ENCODE measurements at regions not wholly inside any gene's neighbourhood (a gene's known extent, or its start where the extent isn't known, plus 50 kb on each side); places are given as distances from the start of the nearest gene placed in this dataset.

DNA sequence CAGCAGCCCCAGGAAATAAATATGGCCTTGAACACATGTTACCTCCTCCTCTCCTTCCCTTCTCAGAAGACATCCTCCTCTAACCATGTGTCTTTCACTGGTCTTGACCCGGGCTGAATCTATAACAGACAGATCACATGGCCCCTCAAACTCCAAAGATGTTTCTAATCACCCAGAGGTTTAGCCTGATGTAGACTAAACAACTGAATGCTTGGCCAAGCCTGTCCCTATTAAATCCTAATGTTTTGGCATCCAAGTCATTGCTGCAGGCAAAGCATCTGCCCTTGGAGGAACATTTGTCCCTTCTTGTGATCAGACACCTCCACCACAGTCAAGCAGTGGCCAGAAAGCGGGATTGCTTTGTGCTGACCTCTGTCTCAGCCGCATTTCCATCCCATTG, 65.5 kb downstream of the ANKRD60 start:
- no peak overlapping the region for H3K27ac ChIP-seq (ENCODE audit: low read depth, low read length)

DNA sequence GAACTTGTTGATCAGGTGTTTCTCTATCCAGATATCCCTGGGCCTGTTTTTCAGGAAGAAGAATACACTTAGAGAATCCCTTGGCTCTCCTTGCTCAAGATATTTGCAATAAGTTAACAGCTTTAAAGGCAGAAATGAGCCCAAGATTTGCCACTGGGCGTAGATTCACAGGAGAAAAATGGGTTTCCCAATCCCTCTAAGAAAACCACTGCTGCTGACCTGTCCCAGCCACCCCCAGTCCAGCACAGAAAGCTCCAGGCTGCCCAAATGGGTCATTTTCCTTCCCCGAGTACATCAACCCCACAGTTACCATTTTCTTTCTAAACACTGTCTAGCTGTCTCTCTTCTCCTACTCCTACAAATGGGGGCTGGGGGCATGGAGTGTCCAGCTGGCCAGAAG, 67.3 kb downstream of the ANKRD60 start:
- H3K9me3 ChIP-seq (ENCODE audit: control insufficient read depth in 5 of 5, low read length in 5 of 5), result no peaks in the 10 kb centered on the region
- H3K27ac ChIP-seq (ENCODE audit: low read depth, low read length), result no peak overlapping the region
- peaks cover 0 to 4% (median 0%) of the 10 kb centered on the region in 5 donors for H3K27me3 ChIP-seq (ENCODE audit: control insufficient read depth in 5 of 5, insufficient read depth in 4 of 5, low read length in 5 of 5)
- H3K4me1 ChIP-seq (ENCODE audit: control insufficient read depth in 5 of 5, insufficient read depth in 5 of 5, low read length in 5 of 5), result no peaks in the 10 kb centered on the region
- no peaks in the 10 kb centered on the region for H3K36me3 ChIP-seq (ENCODE audit: control insufficient read depth in 5 of 5, insufficient read depth in 5 of 5, low read length in 5 of 5)
- no peak overlapping the region for H3K9ac ChIP-seq (ENCODE audit: low read length in 5 of 5)
- H3K4me3 ChIP-seq (ENCODE audit: low read depth in 1 of 5, low read length in 5 of 5), result no peak overlapping the region

More for the DNA sequence above, 65.5 kb downstream of the ANKRD60 start:
- Histone ChIP-seq H3K36me3 (ENCODE audit: control insufficient read depth in 5 of 5, insufficient read depth in 5 of 5, low read length in 5 of 5) (no peaks in the 10 kb centered on the region), H3K9ac (ENCODE audit: low read length in 5 of 5) (no peak overlapping the region), H3K9me3 (ENCODE audit: control insufficient read depth in 5 of 5, low read length in 5 of 5) (no peaks in the 10 kb centered on the region), H3K4me3 (ENCODE audit: low read depth in 1 of 5, low read length in 5 of 5) (no peak overlapping the region), H3K27me3 (ENCODE audit: control insufficient read depth in 5 of 5, insufficient read depth in 4 of 5, low read length in 5 of 5) (peaks cover 0 to 4% (median 0%) of the 10 kb centered on the region in 5 donors), H3K4me1 (ENCODE audit: control insufficient read depth in 5 of 5, insufficient read depth in 5 of 5, low read length in 5 of 5) (no peaks in the 10 kb centered on the region)

DNA sequence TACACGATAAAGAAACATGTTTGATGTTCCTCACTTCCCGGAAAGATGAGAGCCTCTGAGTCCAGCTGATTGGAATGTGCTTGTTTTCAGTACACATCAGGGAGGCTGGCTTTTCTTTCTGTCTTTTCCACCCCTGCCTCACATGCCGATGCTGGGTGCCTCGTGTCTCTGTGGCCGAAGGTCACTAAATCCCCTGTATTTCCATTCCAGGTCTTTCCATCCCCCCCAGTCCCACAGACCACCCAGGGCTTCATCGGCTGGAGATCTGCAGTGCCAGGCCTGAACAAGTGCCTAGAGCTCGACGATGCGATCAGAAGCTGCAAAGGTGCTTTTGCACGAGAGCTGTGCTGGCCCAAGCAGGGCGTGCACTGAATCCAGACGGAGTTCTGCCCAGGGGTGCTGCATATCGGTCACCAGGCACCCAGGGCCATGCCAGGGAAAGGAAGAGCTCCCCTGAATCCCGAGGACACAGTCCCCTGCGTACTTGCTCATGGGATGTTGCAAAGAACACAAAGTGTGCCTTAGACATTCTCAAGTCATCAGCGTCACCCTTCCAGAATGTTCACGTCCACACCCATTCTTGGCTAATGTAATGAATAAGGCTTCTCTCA, 67.9 kb downstream of the ANKRD60 start:
- Histone ChIP-seq H3K9me3 (ENCODE audit: control insufficient read depth in 5 of 5, low read length in 5 of 5) (no peaks in the 10 kb centered on the region), H3K9ac (ENCODE audit: low read length in 5 of 5) (no peak overlapping the region), H3K27me3 (ENCODE audit: control insufficient read depth in 5 of 5, insufficient read depth in 4 of 5, low read length in 5 of 5) (peaks cover 0 to 4% (median 2%) of the 10 kb centered on the region in 5 donors), H3K36me3 (ENCODE audit: control insufficient read depth in 5 of 5, insufficient read depth in 5 of 5, low read length in 5 of 5) (no peaks in the 10 kb centered on the region), H3K27ac (ENCODE audit: low read depth, low read length) (no peak overlapping the region), H3K4me3 (ENCODE audit: low read depth in 1 of 5, low read length in 5 of 5) (no peak overlapping the region), H3K4me1 (ENCODE audit: control insufficient read depth in 5 of 5, insufficient read depth in 5 of 5, low read length in 5 of 5) (no peaks in the 10 kb centered on the region)

DNA sequence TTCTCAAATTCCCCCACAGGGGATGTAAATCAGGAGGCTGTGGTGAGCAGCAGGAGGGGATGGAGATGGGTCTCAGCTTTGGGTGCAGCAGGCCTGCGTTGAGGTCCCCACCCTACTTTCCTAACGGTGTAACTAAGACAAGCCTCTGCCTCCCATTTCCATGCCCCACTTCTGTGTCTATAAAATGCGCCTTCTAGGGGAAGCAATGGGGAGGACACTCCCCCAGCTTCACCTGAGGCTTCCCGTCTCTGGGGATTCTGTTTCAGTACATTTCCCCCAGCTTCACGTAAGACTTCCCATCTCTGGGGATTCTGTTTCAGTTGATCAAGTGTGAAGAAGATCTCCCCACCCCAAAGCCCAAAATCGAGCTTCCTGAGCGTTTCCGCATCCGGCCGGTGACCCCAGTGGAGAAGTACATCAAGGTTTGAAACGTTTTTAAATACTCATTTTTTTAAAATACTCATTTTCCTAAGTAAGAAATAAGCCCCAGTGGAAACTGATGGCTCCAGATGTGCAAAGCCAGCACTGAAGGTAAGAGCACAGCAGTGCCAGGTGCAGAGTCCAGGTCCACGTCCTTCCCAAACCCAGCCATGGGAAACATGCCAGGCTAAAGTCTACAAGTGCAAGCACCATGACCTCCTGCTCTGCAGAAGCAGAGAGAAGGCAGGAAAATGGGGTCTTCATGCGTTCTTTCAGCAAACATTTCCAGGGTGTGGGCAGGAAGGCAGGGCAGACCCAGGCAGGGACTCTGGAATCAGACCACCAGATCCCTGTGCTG, 73.1 kb downstream of the ANKRD60 start:
- H3K9me3 ChIP-seq (ENCODE audit: control insufficient read depth in 5 of 5, low read length in 5 of 5), result no peaks in the 10 kb centered on the region
- no peaks in the 10 kb centered on the region for H3K36me3 ChIP-seq (ENCODE audit: control insufficient read depth in 5 of 5, insufficient read depth in 5 of 5, low read length in 5 of 5)
- no peaks in the 10 kb centered on the region for H3K4me1 ChIP-seq (ENCODE audit: control insufficient read depth in 5 of 5, insufficient read depth in 5 of 5, low read length in 5 of 5)
- H3K9ac ChIP-seq (ENCODE audit: low read length in 5 of 5), result no peak overlapping the region
- H3K27me3 ChIP-seq (ENCODE audit: control insufficient read depth in 5 of 5, insufficient read depth in 4 of 5, low read length in 5 of 5), result peaks cover 0 to 19% (median 12%) of the 10 kb centered on the region in 5 donors
- no peak overlapping the region for H3K4me3 ChIP-seq (ENCODE audit: low read depth in 1 of 5, low read length in 5 of 5)
- no peak overlapping the region for H3K27ac ChIP-seq (ENCODE audit: low read depth, low read length)

DNA sequence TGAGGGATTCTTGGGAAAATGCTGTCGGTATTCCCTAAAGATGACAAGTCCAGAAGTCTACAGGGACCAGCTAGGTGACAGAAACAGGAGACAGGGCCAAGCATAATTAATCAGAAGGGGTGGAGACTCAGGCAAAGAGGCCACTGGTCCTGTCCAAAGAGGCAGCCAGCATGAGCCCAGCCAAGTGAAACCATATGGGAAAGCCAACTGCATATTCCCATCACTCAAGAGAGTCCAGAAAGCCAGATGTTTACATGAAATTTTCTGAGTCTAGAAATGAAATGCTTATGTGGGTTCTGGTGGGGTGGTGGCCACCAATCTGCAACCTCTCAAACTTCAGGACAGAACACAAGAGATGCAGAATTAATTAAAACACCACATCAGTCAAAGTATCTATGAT, 74.3 kb downstream of the ANKRD60 start:
- H3K4me3 ChIP-seq (ENCODE audit: low read depth in 1 of 5, low read length in 5 of 5), result no peak overlapping the region
- no peaks in the 10 kb centered on the region for H3K36me3 ChIP-seq (ENCODE audit: control insufficient read depth in 5 of 5, insufficient read depth in 5 of 5, low read length in 5 of 5)
- no peak overlapping the region for H3K27ac ChIP-seq (ENCODE audit: low read depth, low read length)
- peaks cover 4 to 25% (median 15%) of the 10 kb centered on the region in 5 donors for H3K27me3 ChIP-seq (ENCODE audit: control insufficient read depth in 5 of 5, insufficient read depth in 4 of 5, low read length in 5 of 5)
- H3K4me1 ChIP-seq (ENCODE audit: control insufficient read depth in 5 of 5, insufficient read depth in 5 of 5, low read length in 5 of 5), result no peaks in the 10 kb centered on the region
- no peak overlapping the region for H3K9ac ChIP-seq (ENCODE audit: low read length in 5 of 5)
- H3K9me3 ChIP-seq (ENCODE audit: control insufficient read depth in 5 of 5, low read length in 5 of 5), result no peaks in the 10 kb centered on the region

DNA sequence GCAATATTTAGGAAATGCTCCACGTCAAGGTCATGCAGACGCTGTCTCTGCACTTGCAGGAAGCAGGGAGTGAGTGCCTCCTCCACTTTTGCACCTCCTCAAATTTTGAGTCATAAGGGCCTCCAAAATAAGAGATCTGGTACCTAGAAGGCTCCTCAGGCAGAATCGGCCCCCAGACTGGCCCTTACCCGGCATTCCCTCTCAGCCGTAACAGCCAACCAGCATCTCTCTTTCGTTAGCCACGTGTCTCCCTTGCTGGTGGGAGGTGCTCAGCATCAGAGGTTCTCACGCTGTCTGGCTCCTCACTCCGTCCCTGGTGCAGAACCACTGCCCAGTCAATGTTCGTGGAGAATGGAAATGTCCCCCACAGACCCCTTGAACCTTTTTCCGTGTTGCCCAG, 75.3 kb downstream of the ANKRD60 start:
- no peak overlapping the region for H3K9ac ChIP-seq (ENCODE audit: low read length in 5 of 5)
- no peaks in the 10 kb centered on the region for H3K36me3 ChIP-seq (ENCODE audit: control insufficient read depth in 5 of 5, insufficient read depth in 5 of 5, low read length in 5 of 5)
- peaks cover 12 to 32% (median 22%) of the 10 kb centered on the region in 5 donors for H3K27me3 ChIP-seq (ENCODE audit: control insufficient read depth in 5 of 5, insufficient read depth in 4 of 5, low read length in 5 of 5)
- no peaks in the 10 kb centered on the region for H3K4me1 ChIP-seq (ENCODE audit: control insufficient read depth in 5 of 5, insufficient read depth in 5 of 5, low read length in 5 of 5)
- H3K4me3 ChIP-seq (ENCODE audit: low read depth in 1 of 5, low read length in 5 of 5), result no peak overlapping the region
- no peak overlapping the region for H3K27ac ChIP-seq (ENCODE audit: low read depth, low read length)
- H3K9me3 ChIP-seq (ENCODE audit: control insufficient read depth in 5 of 5, low read length in 5 of 5), result no peaks in the 10 kb centered on the region

DNA sequence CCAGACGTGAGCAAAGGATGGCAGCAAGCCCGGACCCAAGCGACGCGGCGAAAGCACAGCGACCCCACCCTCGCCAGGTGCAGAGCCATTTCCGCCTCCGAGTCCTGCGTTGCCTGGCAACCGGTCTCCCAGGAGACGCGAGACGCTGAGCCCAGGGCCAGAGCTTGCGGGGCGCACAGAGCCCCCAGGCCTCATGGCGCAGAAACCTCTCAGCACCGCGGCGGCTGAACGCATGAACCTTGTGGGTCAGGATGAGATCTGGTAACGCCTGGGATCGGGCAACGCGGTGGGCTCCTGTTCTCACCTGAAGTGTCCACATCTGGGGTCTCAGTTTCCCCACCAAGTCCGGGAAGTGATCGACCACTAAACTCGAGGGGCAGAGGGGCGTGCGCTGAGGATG, 77.7 kb downstream of the ANKRD60 start:
- no peaks in the 10 kb centered on the region for H3K36me3 ChIP-seq (ENCODE audit: control insufficient read depth in 5 of 5, insufficient read depth in 5 of 5, low read length in 5 of 5)
- H3K27ac ChIP-seq (ENCODE audit: low read depth, low read length), result no peak overlapping the region
- H3K27me3 ChIP-seq (ENCODE audit: control insufficient read depth in 5 of 5, insufficient read depth in 4 of 5, low read length in 5 of 5), result peaks cover 11 to 32% (median 22%) of the 10 kb centered on the region in 5 donors
- H3K9ac ChIP-seq (ENCODE audit: low read length in 5 of 5), result no peak overlapping the region
- H3K9me3 ChIP-seq (ENCODE audit: control insufficient read depth in 5 of 5, low read length in 5 of 5), result peaks cover 0 to 7% (median 0%) of the 10 kb centered on the region in 5 donors
- no peaks in the 10 kb centered on the region for H3K4me1 ChIP-seq (ENCODE audit: control insufficient read depth in 5 of 5, insufficient read depth in 5 of 5, low read length in 5 of 5)
- no peak overlapping the region for H3K4me3 ChIP-seq (ENCODE audit: low read depth in 1 of 5, low read length in 5 of 5)

DNA sequence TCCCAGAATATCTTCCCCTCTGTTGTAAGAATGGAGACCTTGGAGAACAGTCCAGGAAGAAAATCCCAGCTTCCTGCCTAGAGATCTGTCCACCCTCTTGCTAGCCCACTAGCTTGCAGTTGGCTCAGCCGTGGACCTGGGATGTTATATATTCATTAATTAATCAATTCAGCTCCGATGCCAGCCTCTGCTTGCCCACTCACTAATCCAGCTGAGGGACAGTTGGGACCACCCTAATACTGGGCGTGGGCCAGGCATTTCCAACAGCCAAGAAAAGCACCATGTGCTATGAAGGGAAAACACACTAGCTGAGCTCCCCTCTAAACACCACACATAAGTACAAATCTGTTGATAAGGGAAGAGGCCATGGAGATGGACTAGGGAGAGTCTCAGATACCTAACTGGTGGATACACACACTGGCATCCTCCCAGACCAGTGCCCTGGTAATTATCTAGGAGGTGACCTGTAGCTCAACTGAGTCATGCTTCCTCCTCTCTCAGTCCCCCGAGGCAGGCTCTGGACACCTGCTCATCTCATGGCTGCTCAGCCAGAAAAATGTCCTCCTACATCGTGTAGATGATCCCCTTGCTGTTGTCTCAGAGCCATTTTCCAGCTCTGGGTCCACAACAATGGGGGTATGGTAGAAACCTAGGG, 78.9 kb downstream of the ANKRD60 start:
- Histone ChIP-seq H3K9me3 (ENCODE audit: control insufficient read depth in 5 of 5, low read length in 5 of 5) (peaks cover 0 to 7% (median 0%) of the 10 kb centered on the region in 5 donors), H3K4me3 (ENCODE audit: low read depth in 1 of 5, low read length in 5 of 5) (no peak overlapping the region), H3K36me3 (ENCODE audit: control insufficient read depth in 5 of 5, insufficient read depth in 5 of 5, low read length in 5 of 5) (no peaks in the 10 kb centered on the region), H3K9ac (ENCODE audit: low read length in 5 of 5) (no peak overlapping the region), H3K27me3 (ENCODE audit: control insufficient read depth in 5 of 5, insufficient read depth in 4 of 5, low read length in 5 of 5) (peaks cover 8 to 32% (median 22%) of the 10 kb centered on the region in 5 donors), H3K27ac (ENCODE audit: low read depth, low read length) (no peak overlapping the region), H3K4me1 (ENCODE audit: control insufficient read depth in 5 of 5, insufficient read depth in 5 of 5, low read length in 5 of 5) (no peaks in the 10 kb centered on the region)

DNA sequence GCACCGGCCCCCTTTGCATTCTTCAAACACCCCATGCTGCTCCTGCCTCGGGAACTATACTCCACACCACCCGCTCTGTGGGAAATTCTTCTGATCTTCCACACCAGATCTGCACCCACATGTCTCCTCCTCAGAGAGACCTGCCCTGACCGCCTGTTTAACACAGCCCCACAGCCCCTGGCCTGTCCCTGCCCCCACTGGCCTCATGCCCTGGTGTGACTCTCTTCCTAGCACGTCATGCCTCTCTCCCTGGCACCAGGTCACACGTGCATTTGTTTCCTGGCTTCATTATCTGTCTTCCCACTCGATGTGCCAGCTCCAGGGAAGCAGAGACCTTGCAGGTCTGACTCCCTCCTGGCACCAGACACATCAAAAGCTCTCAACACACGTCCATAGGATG, 79.6 kb downstream of the ANKRD60 start:
- Histone ChIP-seq H3K36me3 (ENCODE audit: control insufficient read depth in 5 of 5, insufficient read depth in 5 of 5, low read length in 5 of 5) (no peaks in the 10 kb centered on the region), H3K4me1 (ENCODE audit: control insufficient read depth in 5 of 5, insufficient read depth in 5 of 5, low read length in 5 of 5) (no peaks in the 10 kb centered on the region), H3K4me3 (ENCODE audit: low read depth in 1 of 5, low read length in 5 of 5) (no peak overlapping the region), H3K27me3 (ENCODE audit: control insufficient read depth in 5 of 5, insufficient read depth in 4 of 5, low read length in 5 of 5) (peaks cover 8 to 30% (median 18%) of the 10 kb centered on the region in 5 donors), H3K9me3 (ENCODE audit: control insufficient read depth in 5 of 5, low read length in 5 of 5) (peaks cover 0 to 7% (median 0%) of the 10 kb centered on the region in 5 donors), H3K27ac (ENCODE audit: low read depth, low read length) (no peak overlapping the region), H3K9ac (ENCODE audit: low read length in 5 of 5) (no peak overlapping the region)

Measured in subcutaneous abdominal adipose tissue (tissue), 5 donors.